B cell (primary cell): ENCODE measurements at regions not wholly inside any gene's neighbourhood (a gene's known extent, or its start where the extent isn't known, plus 50 kb on each side); places are given as distances from the start of the nearest gene placed in this dataset.

Experiments
- ATAC-seq: fragments of 200-7000 bp; cut with Tn5 transposase; one replicate; pipeline ENCODE4 v1.10.0; 2021; ENCODE audit warnings: low read depth, mild to moderate bottlenecking, moderate number of reproducible peaks, moderate library complexity
- CTCF ChIA-PET: fragments of 350-600 bp; sonication (Branson Sonifier 250); formaldehyde crosslinking; loops from one replicate; lab custom pipeline; 2021; ENCODE audit warnings: antibody characterized with exemption, inconsistent platforms; lab: Charles Lee
- POLR2A ChIA-PET: fragments of 350-600 bp; sonication (Branson Sonifier 250); formaldehyde crosslinking; loops from one replicate; lab custom pipeline; 2021; ENCODE audit warnings: antibody characterized with exemption; lab: Charles Lee
- DNase-seq: peaks from one replicate; pipeline ENCODE4 v3.0.0; 2013
- H2AFZ ChIP-seq: 2 replicates; pipeline ENCODE4 v1.6.1; 2012; ENCODE audit warnings: mild to moderate bottlenecking, low read depth, low read length; ENCODE audit not compliant: insufficient read depth, poor library complexity, severe bottlenecking
- H3K27ac ChIP-seq, 2 donors: 1 replicate in 1 of 2; 2 replicates in 1 of 2; pipeline ENCODE4 v1.5.1; 2012 to 2013; ENCODE audit warnings: low read length in 2 of 2, mild to moderate bottlenecking in 2 of 2, moderate library complexity in 1 of 2
- H3K27me3 ChIP-seq, 4 experiments: fragments of 200-600 bp in 1 of 4; sonication (generic) in 1 of 4; replicated peaks in 1 of 4; 1 replicate in 2 of 4; 2 replicates in 2 of 4; pipeline versions ENCODE4 v1.6.1 to v1.7.0; 2013 to 2016; ENCODE audit warnings: low read length in 3 of 4, mild to moderate bottlenecking in 2 of 4, mixed read lengths in 1 of 4, moderate library complexity in 1 of 4; ENCODE audit not compliant: insufficient read depth in 4 of 4, control insufficient read depth in 3 of 4; ENCODE audit errors: control extremely low read depth in 1 of 4
- H3K36me3 ChIP-seq, 2 experiments: replicated peaks in 1 of 2; 1 replicate in 1 of 2; 2 replicates in 1 of 2; pipeline versions ENCODE4 v1.6.1 to v1.7.1; 2013; ENCODE audit warnings: low read length in 1 of 2; ENCODE audit not compliant: insufficient read depth in 2 of 2, control insufficient read depth in 1 of 2; ENCODE audit errors: control extremely low read depth in 1 of 2, extremely low read depth in 1 of 2
- H3K4me1 ChIP-seq, 2 donors: fragments of 200-600 bp in 1 of 2; sonication (generic) in 1 of 2; 1 replicate in 1 of 2; 2 replicates in 1 of 2; pipeline versions ENCODE4 v1.5.1 to v1.6.1; 2013 to 2017; ENCODE audit warnings: low read length in 2 of 2; ENCODE audit not compliant: control insufficient read depth in 2 of 2, insufficient read depth in 2 of 2
- H3K4me2 ChIP-seq: replicated peaks from 2 replicates; pipeline ENCODE3; 2012; ENCODE audit warnings: mild to moderate bottlenecking, low read depth, low read length; ENCODE audit not compliant: poor library complexity, severe bottlenecking
- H3K4me3 ChIP-seq, 5 experiments: fragments of 200-600 bp in 1 of 5; sonication (generic) in 1 of 5; 1 replicate in 3 of 5; 2 replicates in 2 of 5; pipeline versions ENCODE4 v1.5.1 to v1.7.0; 2011 to 2016; ENCODE audit warnings: low read length in 4 of 5, mild to moderate bottlenecking in 4 of 5, low read depth in 2 of 5, control low read depth in 1 of 5, moderate library complexity in 1 of 5; ENCODE audit not compliant: insufficient read depth in 1 of 5; ENCODE audit errors: control extremely low read depth in 1 of 5, extremely low read depth in 1 of 5
- H3K79me2 ChIP-seq: fragments of 200-600 bp; sonication (generic); one replicate; pipeline ENCODE4 v1.6.0; 2016; ENCODE audit warnings: low read length; ENCODE audit not compliant: control insufficient read depth, insufficient read depth
- H3K9ac ChIP-seq: fragments of 200-600 bp; sonication (generic); 2 replicates; pipeline ENCODE4 v1.6.1; 2017; ENCODE audit warnings: mild to moderate bottlenecking, low read length, moderate library complexity
- H3K9me3 ChIP-seq, 3 donors: one replicate each; pipeline versions ENCODE4 v1.6.1 to v1.7.1; 2013; ENCODE audit warnings: low read length in 2 of 3; ENCODE audit not compliant: control insufficient read depth in 2 of 3, insufficient read depth in 1 of 3; ENCODE audit errors: control extremely low read depth in 1 of 3
- H4K20me1 ChIP-seq: 2 replicates; pipeline ENCODE4 v1.6.0; 2012; ENCODE audit warnings: mild to moderate bottlenecking, low read length; ENCODE audit not compliant: insufficient read depth, control insufficient read depth, poor library complexity, severe bottlenecking
- H3K27ac Mint-ChIP-seq: one replicate; pipeline ENCODE4 v1.8.0; 2021; ENCODE audit warnings: mixed read lengths
- H3K27me3 Mint-ChIP-seq: one replicate; pipeline ENCODE4 v1.8.0; 2021; ENCODE audit warnings: mixed read lengths
- H3K4me1 Mint-ChIP-seq: one replicate; pipeline ENCODE4 v1.8.0; 2021; ENCODE audit warnings: mixed read lengths
- H3K4me3 Mint-ChIP-seq: one replicate; pipeline ENCODE4 v1.8.0; 2021; ENCODE audit warnings: mixed read lengths
- H3K9me3 Mint-ChIP-seq: one replicate; pipeline ENCODE4 v1.8.0; 2022; ENCODE audit warnings: mixed read lengths; ENCODE audit not compliant: insufficient read depth
- CTCF ChIP-seq: fragments of 200-600 bp; IDR thresholded peaks from one replicate; pipeline ENCODE4 v1.8.0; 2022; ENCODE audit warnings: antibody characterized with exemption, mild to moderate bottlenecking
- EZH2 ChIP-seq: IDR thresholded peaks from 2 replicates; pipeline ENCODE4 v1.6.1; 2012; ENCODE audit warnings: borderline replicate concordance, low read depth, mild to moderate bottlenecking, moderate library complexity, low read length; ENCODE audit not compliant: insufficient read depth, poor library complexity, severe bottlenecking
- whole genome bisulfite sequencing: methylation state at CpG from one replicate; pipeline ENCODE4 v1.1.5; 2013; ENCODE audit warnings: missing lambda C conversion rate; ENCODE audit not compliant: insufficient coverage; 5-methylcytosine and 5-hydroxymethylcytosine counted together
- intact Hi-C: fragments of 100-400 bp; cut with micrococcal nuclease; formaldehyde crosslinking; loops from one replicate; pipeline ENCODE4 v1.10.0; 2022

DNA sequence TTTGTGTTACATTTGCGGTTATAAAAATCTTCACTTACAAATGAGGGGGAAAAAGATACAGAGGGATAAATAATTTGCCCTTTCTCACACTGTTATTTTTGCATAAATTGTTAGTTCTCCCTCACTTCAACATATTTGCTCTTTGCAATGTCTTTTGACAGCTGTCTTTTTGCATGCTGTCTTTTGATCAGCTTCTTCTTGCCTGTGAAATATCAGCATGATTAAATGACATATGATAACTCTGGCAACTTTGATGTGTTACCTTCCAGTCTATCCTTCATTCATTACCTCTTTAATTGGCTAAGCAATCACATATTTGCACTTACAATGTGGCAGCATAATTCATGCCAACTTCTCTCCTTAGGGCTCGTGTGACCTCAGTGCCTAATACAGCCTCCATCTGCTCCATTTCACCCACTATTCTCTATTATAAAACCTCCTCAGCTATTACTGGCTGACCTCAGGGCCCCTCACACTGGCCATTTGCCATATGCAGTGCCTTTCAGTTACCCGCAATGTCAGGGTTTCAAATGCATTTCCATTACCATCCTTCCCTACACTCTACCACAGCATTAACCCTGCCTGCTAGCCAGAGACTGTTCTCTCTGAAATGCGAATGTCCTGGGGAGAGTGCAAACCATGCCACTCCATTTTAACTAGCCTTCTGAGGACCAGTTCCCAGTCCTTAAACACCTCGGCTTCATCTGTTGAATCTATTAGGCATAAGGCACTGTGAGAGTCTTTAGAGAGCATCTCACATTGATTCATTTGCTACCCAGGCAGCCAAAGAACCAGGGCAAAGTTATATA, 1056.6 kb upstream of the CHAC2 start:
- peaks cover 4% of the 10 kb centered on the region for H3K9me3 Mint-ChIP-seq
- no peak for TF ChIP-seq CTCF
- no peak for TF ChIP-seq EZH2
- intact Hi-C loops: no loop called here
- CTCF ChIA-PET: no interaction called here
- DNase-seq: no peak
- Histone ChIP-seq H3K27me3 (no peaks in the 10 kb centered on the region), H3K4me1 (no peaks in the 10 kb centered on the region), H3K27ac (no peak overlapping the region), H3K4me3 (no peak overlapping the region), H2AFZ (no peak overlapping the region), H3K36me3 (no peaks in the 10 kb centered on the region), H4K20me1 (no peaks in the 10 kb centered on the region), H3K9ac (no peak overlapping the region), H3K9me3 (no peaks in the 10 kb centered on the region), H3K79me2 (no peaks in the 10 kb centered on the region), H3K4me2 (no peak overlapping the region)
- 88% methylated on average over 2 of the region's 5 CpGs for WGBS
- H3K27me3 Mint-ChIP-seq: no peaks in the 10 kb centered on the region
- no peak for ATAC-seq
- no peak overlapping the region for H3K27ac Mint-ChIP-seq
- POLR2A ChIA-PET: no interaction called here
- no peaks in the 10 kb centered on the region for H3K4me1 Mint-ChIP-seq
- no peak overlapping the region for H3K4me3 Mint-ChIP-seq

- Mint-ChIP-seq H3K27me3 (no peaks in the 10 kb centered on the region), H3K4me3 (no peak overlapping the region), H3K27ac (no peak overlapping the region), H3K4me1 (no peaks in the 10 kb centered on the region), H3K9me3 (no peaks in the 10 kb centered on the region)
- POLR2A ChIA-PET: no interaction called here
- ATAC-seq: no peak
- H3K4me2 ChIP-seq: no peak overlapping the region
- H3K4me1 ChIP-seq: no peaks in the 10 kb centered on the region
- no peaks in the 10 kb centered on the region for H3K79me2 ChIP-seq
- no peaks in the 10 kb centered on the region for H4K20me1 ChIP-seq
- TF ChIP-seq EZH2 (no peak), CTCF (no peak)
- peaks cover 0 to 2% (median 0%) of the 10 kb centered on the region in 3 donors for H3K9me3 ChIP-seq
- no peaks in the 10 kb centered on the region for H3K27me3 ChIP-seq
- H3K36me3 ChIP-seq: no peaks in the 10 kb centered on the region
- H3K27ac ChIP-seq: no peak overlapping the region
- no peak overlapping the region for H3K9ac ChIP-seq
- no peak overlapping the region for H3K4me3 ChIP-seq
- CTCF ChIA-PET: no interaction called here
- no peak overlapping the region for H2AFZ ChIP-seq
- intact Hi-C loops: no loop called here
- DNase-seq: no peak
These were observed 1063.4 kb upstream of the CHAC2 start for GRCh38 chr2:52704251-52704650.
